ENCODE measurements at regions not wholly inside any gene's neighbourhood (a gene's known extent, or its start where the extent isn't known, plus 50 kb on each side); places are given as distances from the start of the nearest gene placed in this dataset.
A peak's percentile ranks its signal among the peaks of the same experiment; 100 is the strongest.
"Not testable (repeated sequence)": the region's sequence is repeated elsewhere in the genome, so short reads cannot be mapped to it uniquely, and the experiment has no call there.

DNA sequence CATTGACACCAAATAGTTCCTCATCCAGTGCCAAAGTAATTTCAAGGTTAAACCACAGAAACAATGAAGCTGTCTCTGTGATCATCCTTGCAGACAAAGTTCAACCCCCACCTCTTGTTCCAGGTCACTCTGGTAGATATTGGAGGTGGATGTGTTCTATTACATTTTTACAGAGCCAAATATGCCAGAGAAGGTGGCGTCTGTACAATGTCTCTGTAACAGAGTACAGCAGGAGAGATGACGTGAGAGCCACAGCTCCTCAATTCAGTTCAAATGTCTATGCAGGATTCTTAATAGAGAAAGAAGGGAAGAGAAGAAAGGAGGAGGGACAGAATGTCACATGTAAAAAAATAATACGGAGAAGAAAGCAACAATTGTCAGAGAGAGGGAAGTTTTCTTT lies 268.3 kb upstream of the OR4E1 start:
- intact Hi-C loops (cut with DNase I), result no loop called here
- ATAC-seq (no peak), DNase-seq (ENCODE audit: low spot score) (no peak)

DNA sequence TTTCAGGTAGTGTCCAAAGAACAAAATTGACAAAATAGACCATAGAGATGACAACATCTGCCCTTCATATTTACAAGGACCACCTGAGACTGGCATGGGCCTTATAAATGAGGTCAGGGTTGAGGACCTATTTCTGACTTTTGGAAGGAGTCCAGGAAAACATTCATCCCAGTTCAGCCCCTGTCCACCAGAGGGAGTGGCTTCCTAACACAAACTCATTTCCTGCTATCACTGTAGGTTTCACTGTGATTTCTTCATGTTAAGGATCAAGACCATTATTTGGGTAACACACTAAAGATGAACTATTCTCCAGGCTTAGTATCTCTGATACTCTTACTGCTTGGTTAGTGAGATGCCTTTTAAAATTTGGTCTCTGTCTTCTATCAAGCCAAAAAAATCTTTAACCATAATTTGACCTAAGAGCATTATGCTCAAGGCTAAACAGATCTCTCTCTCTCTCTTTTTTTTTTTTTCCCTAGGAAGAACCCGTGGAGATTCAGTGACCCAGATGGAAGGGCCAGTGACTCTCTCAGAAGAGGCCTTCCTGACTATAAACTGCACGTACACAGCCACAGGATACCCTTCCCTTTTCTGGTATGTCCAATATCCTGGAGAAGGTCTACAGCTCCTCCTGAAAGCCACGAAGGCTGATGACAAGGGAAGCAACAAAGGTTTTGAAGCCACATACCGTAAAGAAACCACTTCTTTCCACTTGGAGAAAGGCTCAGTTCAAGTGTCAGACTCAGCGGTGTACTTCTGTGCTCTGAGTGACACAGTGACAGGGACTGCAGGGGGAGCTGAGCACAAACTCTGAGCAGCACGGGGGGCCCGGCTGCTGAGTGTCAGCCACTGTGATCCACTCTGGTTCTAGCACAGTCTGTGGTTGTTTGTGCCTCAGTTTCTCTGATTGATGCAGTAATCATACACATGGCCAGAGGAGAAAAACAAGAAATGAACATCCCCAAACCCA lies 267.6 kb upstream of the OR4E1 start:
- intact Hi-C loops (cut with DNase I), result no loop called here

DNA sequence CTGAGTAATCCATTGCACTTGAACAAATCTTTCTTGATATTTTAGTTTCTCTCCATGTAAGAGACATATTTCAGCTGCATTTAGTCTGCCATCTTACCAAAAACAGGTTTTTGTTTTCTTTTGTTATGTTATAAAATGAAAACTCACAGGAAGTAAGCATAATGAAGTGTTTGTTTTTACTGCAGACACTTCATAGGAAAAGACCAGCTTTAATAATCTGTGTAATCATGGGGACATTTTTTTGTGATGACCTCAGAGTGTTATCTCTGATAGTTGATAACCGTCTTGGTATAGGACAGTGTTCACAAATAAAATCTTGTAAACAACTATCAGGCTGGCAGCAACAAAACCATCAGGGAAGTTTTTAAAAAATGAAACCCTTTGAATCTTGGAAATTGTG lies 266.2 kb upstream of the OR4E1 start:
- intact Hi-C loops (cut with DNase I), result no loop called here
- DNase-seq (ENCODE audit: low spot score), result no peak
- no peak for ATAC-seq

More for the DNA sequence above, 267.6 kb upstream of the OR4E1 start:
- no peak for ATAC-seq
- no peak for DNase-seq (ENCODE audit: low spot score)

DNA sequence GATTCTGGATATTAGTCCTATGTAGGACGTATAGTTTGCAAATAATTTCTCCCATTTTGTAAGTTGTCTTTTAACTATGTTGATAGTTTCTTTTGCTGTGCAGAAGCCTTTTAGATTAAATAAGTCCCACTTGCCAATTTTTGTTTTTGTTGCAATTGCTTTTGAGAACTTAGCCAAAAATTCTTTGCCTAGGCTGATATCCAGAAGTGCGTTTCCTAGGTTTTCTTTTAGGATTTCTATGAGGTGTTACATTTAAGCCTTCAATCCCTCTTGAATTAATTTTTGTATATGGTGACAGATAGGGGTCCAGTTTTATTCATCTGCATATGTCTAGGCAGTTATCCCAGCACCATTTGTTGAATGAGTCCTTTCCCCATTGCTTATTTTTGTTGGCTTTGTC lies 264.4 kb upstream of the OR4E1 start:
- ATAC-seq (no peak), DNase-seq (ENCODE audit: low spot score) (no peak)
- intact Hi-C loops (cut with DNase I), result no loop called here

DNA sequence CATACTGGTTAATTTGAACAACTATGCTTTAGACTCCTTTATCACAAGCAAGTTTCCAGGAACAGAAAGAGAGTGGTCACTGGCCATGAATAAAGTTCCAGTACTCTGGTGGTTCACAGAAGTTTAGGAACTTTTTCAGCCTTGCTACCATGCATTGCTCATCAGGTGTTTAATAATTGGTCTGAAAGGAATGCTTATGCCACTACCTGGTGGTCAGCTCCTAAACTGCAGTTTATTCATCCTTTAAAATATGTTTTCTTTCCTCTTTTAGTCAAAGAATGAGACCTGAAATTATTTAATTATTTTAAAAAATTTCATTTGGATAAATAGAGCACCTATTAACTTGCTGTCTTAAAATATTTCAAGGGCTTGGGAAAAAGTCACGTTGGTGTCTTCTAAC lies 260.1 kb upstream of the OR4E1 start:
- no peak for DNase-seq (ENCODE audit: low spot score)
- intact Hi-C loops (cut with DNase I), result no loop called here
- ATAC-seq, result no peak

DNA sequence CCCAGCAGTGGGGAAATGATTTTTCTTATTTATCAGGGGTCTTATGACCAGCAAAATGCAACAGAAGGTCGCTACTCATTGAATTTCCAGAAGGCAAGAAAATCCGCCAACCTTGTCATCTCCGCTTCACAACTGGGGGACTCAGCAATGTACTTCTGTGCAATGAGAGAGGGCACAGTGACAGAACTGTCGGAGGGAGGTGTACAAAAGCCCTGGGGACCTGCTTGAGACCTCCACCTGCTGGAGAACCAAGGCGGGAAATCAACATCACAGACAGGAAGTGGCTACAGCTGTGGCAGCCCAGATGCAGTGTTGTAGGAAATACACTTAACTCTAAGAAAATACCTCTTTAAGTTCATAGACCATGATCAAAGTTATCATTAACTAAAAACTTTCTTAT lies 250.9 kb upstream of the OR4E1 start:
- no peak for ATAC-seq
- intact Hi-C loops (cut with DNase I), result no loop called here

DNA sequence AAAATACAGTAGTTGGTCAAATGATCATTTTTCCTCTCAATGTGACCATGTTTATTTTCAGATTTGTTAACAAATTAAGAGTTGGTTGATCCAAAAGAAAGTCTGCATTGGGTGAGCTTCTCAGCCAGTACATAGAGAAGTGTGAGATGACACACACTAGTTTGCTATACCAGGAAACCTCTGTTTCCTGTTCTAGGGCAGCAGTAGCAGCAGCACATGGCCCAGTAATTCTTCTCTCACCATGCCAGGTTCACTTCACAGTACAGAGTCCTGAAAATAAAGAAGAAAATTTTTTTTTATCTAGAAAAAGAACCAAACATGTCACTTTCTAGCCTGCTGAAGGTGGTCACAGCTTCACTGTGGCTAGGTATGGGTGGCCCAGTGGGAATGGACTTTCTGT lies 250.2 kb upstream of the OR4E1 start:
- intact Hi-C loops (cut with DNase I), result no loop called here
- ATAC-seq (no peak), DNase-seq (ENCODE audit: low spot score) (no peak)

More for the DNA sequence above, 250.9 kb upstream of the OR4E1 start:
- DNase-seq (ENCODE audit: low spot score), result no peak

DNA sequence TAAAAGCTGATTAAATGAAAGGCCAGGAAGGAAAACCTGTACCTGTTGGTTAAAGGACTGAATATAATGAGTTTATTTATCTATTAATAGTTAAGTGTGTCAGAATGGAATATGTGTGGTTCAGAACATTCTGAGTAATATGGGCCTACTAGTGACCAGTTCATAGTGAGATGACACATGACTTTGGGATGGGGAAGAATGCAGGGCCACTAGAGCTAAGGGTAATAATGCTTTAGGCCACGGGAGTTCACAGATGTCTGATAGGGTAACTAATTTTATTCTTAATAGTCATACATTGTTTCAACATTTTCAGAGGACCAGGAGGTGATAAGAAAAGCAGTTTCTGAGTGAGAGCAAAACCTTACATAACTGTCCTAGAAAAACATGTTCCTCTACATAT lies 247.8 kb upstream of the OR4E1 start:
- DNase-seq (ENCODE audit: low spot score) (no peak), ATAC-seq (no peak)
- intact Hi-C loops (cut with DNase I), result no loop called here

DNA sequence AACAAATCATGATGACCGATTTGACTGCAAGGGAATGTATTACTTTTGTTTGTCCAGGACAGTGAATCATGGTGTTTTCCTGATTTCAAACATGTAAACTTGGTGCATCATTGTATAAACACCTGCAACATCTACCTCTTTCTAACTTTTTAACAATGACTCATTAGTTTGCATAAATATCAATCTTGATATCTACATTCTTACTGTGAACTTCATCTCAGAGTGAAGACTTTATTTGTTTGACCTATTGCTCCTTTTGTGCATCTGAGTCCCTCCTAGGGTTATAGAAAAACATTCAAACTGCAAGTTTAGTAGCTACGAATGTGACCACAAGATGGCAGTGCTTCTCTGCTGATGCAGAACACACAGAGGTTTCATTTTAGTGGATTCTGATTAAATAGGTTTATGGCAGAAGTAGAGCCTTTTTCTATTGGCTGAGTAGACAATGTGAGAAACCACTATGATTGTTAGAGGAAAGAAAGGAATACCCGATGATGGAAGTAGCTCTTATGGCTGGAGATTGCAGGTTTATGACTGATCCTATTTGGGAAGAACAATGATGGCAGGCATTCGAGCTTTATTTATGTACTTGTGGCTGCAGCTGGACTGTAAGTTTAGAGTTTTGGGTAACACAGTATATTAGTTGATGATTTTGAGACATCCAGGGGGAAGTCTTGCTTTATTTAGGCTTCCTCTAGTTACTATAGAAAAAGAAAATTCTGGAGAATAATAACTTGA lies 244.2 kb upstream of the OR4E1 start:
- DNase-seq (ENCODE audit: low spot score) (peak; percentile 58), ATAC-seq (peak; percentile 82)
- intact Hi-C loops (cut with DNase I), result no loop called here

DNA sequence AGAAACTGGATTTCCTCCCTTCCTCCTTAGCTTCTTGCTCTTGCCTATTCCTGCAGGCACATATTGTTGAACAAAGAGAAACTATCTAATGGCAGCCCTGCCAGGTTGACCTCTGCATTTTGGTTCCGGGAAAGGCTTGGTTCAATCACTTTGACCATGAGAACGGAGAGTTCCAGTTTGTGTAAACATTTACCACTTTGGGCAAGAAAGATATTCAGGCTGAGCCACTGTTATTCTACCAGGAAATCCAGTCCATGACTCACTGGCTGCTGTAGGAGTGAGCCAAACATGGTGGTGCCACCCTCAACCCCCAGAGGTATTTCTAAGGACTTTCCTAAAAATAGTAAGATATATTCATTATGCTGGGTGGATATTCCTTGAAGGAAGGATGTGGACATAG lies 242.2 kb upstream of the OR4E1 start:
- intact Hi-C loops (cut with DNase I), result no loop called here
- DNase-seq (ENCODE audit: low spot score) (no peak), ATAC-seq (no peak)

DNA sequence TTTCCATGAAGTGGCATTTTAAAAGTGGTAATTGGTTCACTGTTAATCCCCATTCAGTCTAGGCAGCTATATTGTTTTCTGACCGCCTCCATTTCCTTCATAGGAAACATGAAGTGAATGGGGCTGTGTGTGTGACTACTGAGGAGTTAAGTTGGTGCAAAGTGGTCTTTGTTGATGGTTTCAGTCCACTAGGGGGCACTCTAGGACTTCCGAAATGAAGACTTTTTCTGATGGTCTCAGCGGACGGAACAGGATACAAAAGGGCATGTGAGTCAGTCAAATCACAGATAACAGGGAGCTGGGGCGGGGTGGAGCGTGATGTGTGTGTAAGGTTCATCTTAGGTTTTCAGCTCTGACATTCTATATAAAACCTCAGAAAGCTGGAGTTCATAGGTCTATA lies 240.1 kb upstream of the OR4E1 start:
- ATAC-seq (no peak), DNase-seq (ENCODE audit: low spot score) (no peak)
- intact Hi-C loops (cut with DNase I), result no loop called here

DNA sequence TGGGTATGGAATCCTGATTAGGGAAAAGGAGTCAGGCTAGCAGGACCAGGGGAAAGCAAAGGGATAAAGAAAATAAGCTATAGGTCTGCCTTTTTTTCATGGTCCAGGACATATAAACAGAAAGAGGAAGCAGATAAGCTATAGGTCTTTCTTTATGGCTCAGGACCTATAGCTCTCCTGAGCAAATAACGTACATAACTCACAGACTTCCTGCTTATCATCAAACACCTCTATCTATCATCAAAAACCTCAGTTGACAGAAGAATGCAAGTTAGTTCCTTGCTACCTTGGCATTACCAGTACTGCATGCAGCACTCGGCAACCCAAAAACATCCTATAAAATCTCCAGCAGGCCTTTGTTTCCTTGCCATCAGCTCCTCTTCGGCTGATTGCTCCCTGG lies 238.7 kb upstream of the OR4E1 start:
- no peak for DNase-seq (ENCODE audit: low spot score)
- intact Hi-C loops (cut with DNase I), result no loop called here
- no peak for ATAC-seq

DNA sequence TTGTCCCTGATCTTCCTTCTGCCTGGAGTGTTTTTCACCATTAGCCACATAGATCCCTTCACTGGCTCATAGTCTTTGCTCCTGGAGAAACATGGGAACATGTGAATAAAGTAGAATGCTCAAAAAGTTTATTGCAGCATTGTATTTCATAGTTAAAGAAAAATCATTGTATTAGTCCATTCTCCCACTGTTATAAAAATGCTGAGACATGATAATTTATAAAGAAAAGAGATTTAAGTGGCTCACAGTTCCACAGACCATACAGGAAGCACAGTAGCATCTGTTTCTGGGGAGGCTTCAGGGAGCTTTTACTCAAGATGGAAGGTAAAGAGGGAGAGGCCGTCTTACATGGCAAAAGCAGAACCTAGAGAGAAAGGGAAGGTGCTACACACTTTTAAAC lies 238.3 kb upstream of the OR4E1 start:
- intact Hi-C loops (cut with DNase I), result no loop called here
- DNase-seq (ENCODE audit: low spot score) (no peak), ATAC-seq (no peak)

DNA sequence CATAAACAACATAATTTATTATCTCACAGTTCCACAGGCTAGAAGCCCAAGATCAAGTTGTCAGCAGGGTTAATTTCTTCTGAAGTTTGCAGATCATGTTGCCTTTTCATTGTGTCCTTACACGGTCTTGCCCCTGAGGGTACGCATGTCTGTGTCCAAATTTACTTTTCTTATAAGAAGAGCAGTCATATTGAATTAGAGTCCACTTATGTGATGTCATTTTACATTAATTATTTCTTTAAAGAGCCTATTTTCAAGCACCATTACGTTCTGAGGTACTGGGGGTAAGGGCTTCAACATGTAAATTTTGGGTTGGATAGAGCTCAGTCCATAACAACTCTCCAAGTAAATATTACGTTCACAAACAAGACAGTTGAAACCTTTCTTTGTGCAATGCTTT lies 236.6 kb upstream of the OR4E1 start:
- intact Hi-C loops (cut with DNase I), result no loop called here
- no peak for ATAC-seq
- DNase-seq (ENCODE audit: low spot score), result no peak

DNA sequence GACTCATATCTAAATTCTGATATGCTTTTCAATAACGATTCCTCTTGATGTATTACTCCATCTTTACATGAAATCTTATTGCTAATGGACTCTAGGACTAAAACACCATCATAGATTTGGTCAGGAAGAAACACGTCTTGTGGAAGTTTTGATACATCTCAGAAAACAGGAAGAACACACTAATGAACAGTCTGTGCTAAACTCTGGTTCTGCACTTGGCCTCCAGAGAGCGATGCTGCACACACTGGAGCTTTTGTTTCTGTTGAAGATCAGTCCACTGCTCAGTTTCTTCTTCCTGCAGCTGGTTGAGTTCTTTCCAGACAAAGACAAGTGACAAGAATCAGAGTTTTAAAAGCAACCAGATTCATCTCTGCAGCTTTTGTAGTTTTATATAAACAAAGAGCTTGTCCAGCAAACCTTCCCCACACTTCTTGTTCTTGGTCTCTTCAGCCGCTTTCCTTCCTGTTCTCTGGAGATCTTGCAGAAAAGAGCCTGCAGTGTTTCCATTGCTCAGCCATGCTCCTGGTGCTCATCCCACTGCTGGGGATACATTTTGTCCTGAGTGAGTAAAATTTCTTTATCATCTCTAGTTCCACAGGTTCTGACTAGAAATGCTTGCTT lies 229.1 kb upstream of the OR4E1 start:
- no peak for DNase-seq (ENCODE audit: low spot score)
- intact Hi-C loops (cut with DNase I), result no loop called here
- peak; percentile 94 for ATAC-seq

DNA sequence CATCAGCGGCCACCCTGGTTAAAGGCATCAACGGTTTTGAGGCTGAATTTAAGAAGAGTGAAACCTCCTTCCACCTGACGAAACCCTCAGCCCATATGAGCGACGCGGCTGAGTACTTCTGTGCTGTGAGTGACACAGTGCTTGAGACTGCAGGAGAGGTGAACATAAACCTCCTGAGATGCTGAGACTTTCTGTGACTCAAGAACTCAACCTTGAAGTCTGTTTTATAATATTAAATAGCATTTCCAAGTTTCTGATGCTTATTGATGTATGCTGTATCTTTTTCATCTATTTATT lies 221.2 kb upstream of the OR4E1 start:
- ATAC-seq; DNase-seq (ENCODE audit: low spot score); intact Hi-C loops (cut with DNase I): not testable (repeated sequence)

DNA sequence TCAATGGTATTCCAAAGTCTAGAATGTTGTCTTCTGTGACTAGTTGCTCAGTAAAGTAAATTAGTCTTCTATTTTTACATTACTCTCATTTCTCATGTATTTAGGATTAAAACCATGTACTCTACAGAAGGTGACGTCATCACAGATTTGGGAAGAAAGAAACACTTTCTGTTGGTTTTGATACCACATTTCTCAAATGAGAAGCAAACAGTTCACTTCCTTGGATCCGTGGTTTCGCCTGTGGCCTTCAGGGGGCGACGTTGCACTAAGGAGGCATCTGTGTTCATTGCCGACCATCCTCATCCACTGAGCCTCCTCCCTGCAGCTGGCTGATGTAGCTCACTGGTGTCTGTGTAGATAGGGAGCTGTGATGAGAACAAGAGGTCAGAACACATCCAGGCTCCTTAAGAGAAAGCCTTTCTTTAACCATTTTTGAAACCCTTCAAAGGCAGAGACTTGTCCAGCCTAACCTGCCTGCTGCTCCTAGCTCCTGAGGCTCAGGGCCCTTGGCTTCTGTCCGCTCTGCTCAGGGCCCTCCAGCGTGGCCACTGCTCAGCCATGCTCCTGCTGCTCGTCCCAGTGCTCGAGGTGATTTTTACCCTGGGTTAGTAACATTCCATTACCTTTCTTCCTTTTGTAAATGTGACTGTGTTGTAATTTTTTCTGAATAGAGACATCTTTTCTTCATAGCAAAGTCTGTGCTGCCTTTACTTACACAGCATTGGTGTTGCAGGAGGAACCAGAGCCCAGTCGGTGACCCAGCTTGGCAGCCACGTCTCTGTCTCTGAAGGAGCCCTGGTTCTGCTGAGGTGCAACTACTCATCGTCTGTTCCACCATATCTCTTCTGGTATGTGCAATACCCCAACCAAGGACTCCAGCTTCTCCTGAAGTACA lies 220.6 kb upstream of the OR4E1 start:
- intact Hi-C loops (cut with DNase I), result no loop called here
- ATAC-seq (peak; percentile 78), DNase-seq (ENCODE audit: low spot score) (no peak)

DNA sequence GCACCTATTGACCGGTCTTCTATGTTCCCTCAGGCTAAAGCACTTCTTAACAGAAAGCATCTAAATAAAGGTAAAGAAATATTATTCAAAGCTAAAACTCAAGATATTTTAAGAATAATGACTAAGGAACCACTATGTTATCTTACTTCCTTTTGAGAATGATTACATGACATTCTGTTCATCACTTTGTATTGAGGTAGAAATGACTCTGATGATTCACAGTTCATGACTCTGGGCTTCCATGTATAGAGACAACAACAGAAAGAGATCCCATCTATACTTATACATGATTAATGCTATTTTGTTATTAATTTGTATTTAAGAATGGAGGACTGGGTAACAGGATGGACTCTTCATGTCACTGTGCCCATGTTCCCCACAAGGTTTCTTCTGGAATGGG lies 218.3 kb upstream of the OR4E1 start:
- ATAC-seq (no peak), DNase-seq (ENCODE audit: low spot score) (no peak)
- intact Hi-C loops (cut with DNase I), result no loop called here

DNA sequence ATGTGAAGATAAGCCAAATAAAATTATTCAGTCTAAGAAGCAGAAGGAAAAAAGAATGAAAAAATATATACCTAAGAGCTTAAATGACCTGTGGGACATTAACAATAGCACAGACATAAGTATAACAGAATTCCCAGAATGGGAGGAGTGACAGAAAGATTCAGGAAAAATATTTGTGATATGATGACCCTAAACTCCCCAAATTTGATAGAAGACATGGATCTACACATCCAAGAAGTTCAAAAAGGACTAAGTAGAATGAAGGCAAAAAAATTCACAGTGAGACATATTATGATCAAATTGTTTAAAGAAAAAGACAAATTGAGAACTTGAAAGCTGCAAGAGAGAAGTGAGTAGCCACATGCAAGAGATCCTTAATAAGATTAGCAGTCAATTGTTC lies 211.4 kb upstream of the OR4E1 start:
- ATAC-seq (no peak), DNase-seq (ENCODE audit: low spot score) (no peak)
- intact Hi-C loops (cut with DNase I), result no loop called here
